ENCODE measurements at regions not wholly inside any gene's neighbourhood (a gene's known extent, or its start where the extent isn't known, plus 50 kb on each side); places are given as distances from the start of the nearest gene placed in this dataset.

GRCh38 chr5:167943343-167943742 lies 348.1 kb upstream of the WWC1 start:
- no peak for TF ChIP-seq POLR2AphosphoS5 (IDR thresholded peaks at IDR 0.05)
- TF ChIP-seq EP300 (IDR thresholded peaks at IDR 0.05; ENCODE audit: low read depth): no peak
- TF ChIP-seq CTCF (IDR thresholded peaks at IDR 0.05): no peak

Data from transverse colon (tissue), 4 donors.